ENCODE measurements at regions not wholly inside any gene's neighbourhood (a gene's known extent, or its start where the extent isn't known, plus 50 kb on each side); places are given as distances from the start of the nearest gene placed in this dataset.

DNA sequence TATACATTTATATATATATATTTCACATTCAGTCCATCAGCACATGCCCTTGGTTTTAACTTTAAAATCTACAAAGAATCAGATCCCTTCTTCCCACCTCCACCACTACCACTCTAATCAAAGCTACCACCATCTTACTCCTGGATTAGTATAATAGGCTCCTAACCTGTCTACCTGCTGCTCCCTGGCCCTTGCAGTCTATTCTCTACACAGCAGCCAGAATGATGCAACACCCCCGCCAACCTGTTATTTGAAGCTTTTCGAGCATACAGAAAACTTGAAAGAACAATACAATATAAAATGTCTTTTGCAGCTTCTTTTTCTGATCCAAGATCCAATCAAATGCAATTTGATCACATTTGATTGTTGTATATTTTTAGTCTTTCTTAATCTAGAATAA lies 165.9 kb upstream of the HMGA2 start:
- H3K9me3 ChIP-seq (ENCODE audit: control insufficient read depth in 4 of 4, low read length in 3 of 4), result no peaks in the 10 kb centered on the region
- no peak for TF ChIP-seq RXRA (IDR thresholded peaks at IDR 0.05)
- TF ChIP-seq SP1 (IDR thresholded peaks at IDR 0.05), result no peak
- TF ChIP-seq, protein P1, sequence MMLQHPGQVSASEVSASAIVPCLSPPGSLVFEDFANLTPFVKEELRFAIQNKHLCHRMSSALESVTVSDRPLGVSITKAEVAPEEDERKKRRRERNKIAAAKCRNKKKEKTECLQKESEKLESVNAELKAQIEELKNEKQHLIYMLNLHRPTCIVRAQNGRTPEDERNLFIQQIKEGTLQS (IDR thresholded peaks at IDR 0.05), result no peak
- TF ChIP-seq FOXA2 (IDR thresholded peaks at IDR 0.05), result no peak
- TF ChIP-seq RAD21 (IDR thresholded peaks at IDR 0.05), result no peak
- no peak for TF ChIP-seq YY1 (IDR thresholded peaks at IDR 0.05)
- no peak for TF ChIP-seq NR2F2 (IDR thresholded peaks at IDR 0.05)
- TF ChIP-seq HNF4G (IDR thresholded peaks at IDR 0.05), result no peak
- 84% methylated on average over 2 of the region's 2 CpGs for WGBS

DNA sequence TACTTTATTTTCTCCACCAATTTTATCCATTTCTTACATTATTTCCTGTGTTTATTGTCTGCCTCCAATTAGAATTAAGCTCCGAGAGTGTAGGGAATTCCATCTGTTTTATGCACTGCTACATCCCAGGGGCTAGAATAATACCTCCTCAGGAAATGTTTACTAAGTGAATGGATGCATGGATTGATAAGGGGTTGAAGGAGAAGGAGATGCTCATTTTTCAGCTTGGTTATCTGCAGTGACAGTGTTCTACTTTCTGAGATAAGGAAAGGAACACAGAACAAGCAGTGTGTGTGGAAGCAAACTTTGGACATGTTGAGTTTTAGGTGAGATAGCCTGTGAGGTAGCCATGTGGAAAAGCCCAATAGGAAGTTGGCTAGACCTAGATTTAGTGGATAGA lies 164.6 kb upstream of the HMGA2 start:
- no peak overlapping the region for H3K27ac ChIP-seq (ENCODE audit: low read depth in 1 of 2, low read length in 2 of 2)
- TF ChIP-seq, protein P2, sequence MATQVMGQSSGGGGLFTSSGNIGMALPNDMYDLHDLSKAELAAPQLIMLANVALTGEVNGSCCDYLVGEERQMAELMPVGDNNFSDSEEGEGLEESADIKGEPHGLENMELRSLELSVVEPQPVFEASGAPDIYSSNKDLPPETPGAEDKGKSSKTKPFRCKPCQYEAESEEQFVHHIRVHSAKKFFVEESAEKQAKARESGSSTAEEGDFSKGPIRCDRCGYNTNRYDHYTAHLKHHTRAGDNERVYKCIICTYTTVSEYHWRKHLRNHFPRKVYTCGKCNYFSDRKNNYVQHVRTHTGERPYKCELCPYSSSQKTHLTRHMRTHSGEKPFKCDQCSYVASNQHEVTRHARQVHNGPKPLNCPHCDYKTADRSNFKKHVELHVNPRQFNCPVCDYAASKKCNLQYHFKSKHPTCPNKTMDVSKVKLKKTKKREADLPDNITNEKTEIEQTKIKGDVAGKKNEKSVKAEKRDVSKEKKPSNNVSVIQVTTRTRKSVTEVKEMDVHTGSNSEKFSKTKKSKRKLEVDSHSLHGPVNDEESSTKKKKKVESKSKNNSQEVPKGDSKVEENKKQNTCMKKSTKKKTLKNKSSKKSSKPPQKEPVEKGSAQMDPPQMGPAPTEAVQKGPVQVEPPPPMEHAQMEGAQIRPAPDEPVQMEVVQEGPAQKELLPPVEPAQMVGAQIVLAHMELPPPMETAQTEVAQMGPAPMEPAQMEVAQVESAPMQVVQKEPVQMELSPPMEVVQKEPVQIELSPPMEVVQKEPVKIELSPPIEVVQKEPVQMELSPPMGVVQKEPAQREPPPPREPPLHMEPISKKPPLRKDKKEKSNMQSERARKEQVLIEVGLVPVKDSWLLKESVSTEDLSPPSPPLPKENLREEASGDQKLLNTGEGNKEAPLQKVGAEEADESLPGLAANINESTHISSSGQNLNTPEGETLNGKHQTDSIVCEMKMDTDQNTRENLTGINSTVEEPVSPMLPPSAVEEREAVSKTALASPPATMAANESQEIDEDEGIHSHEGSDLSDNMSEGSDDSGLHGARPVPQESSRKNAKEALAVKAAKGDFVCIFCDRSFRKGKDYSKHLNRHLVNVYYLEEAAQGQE (IDR thresholded peaks at IDR 0.05), result no peak
- TF ChIP-seq FOXA1 (IDR thresholded peaks at IDR 0.05), result no peak
- TF ChIP-seq HNF4A (conservative IDR thresholded peaks at IDR 0.05), result no peak
- TF ChIP-seq GABPA (IDR thresholded peaks at IDR 0.05 in 1 of 2, conservative IDR thresholded peaks at IDR 0.05 in 1 of 2), result no peak
- TF ChIP-seq MAX (IDR thresholded peaks at IDR 0.05), result no peak
- no peak for TF ChIP-seq NR2F2 (IDR thresholded peaks at IDR 0.05)
- TF ChIP-seq, protein P1 (IDR thresholded peaks at IDR 0.05), result no peak
- no peak for TF ChIP-seq YY1 (IDR thresholded peaks at IDR 0.05)
- no peak for TF ChIP-seq RAD21 (IDR thresholded peaks at IDR 0.05)
- TF ChIP-seq, protein P3, sequence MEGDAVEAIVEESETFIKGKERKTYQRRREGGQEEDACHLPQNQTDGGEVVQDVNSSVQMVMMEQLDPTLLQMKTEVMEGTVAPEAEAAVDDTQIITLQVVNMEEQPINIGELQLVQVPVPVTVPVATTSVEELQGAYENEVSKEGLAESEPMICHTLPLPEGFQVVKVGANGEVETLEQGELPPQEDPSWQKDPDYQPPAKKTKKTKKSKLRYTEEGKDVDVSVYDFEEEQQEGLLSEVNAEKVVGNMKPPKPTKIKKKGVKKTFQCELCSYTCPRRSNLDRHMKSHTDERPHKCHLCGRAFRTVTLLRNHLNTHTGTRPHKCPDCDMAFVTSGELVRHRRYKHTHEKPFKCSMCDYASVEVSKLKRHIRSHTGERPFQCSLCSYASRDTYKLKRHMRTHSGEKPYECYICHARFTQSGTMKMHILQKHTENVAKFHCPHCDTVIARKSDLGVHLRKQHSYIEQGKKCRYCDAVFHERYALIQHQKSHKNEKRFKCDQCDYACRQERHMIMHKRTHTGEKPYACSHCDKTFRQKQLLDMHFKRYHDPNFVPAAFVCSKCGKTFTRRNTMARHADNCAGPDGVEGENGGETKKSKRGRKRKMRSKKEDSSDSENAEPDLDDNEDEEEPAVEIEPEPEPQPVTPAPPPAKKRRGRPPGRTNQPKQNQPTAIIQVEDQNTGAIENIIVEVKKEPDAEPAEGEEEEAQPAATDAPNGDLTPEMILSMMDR (IDR thresholded peaks at IDR 0.05; ENCODE audit: low read depth, low read length, missing input control), result no peak
- TF ChIP-seq TAF1 (conservative IDR thresholded peaks at IDR 0.05), result no peak
- no peak for TF ChIP-seq JUND (IDR thresholded peaks at IDR 0.05)
- TF ChIP-seq FOXA2 (IDR thresholded peaks at IDR 0.05), result no peak
- TF ChIP-seq SP1 (IDR thresholded peaks at IDR 0.05), result no peak
- TF ChIP-seq EGR1 (IDR thresholded peaks at IDR 0.05; ENCODE audit: low read depth in 2 of 2), result no peak
- TF ChIP-seq ZBTB33 (IDR thresholded peaks at IDR 0.05), result no peak
- H3K36me3 ChIP-seq (ENCODE audit: control insufficient read depth in 4 of 4, insufficient read depth in 3 of 4, low read depth in 1 of 4, low read length in 3 of 4), result no peaks in the 10 kb centered on the region
- no peaks in the 10 kb centered on the region for H3K4me1 ChIP-seq (ENCODE audit: control insufficient read depth in 4 of 4, insufficient read depth in 4 of 4, low read length in 3 of 4)
- no peak overlapping the region for H3K4me3 ChIP-seq (ENCODE audit: low read depth in 1 of 3, low read length in 3 of 3)
- DNase-seq (ENCODE audit: low spot score), result no peak
- WGBS, result 61% methylated on average over 1 of the region's 1 CpG
- no peak overlapping the region for H3K9ac ChIP-seq (ENCODE audit: low read depth in 1 of 2, low read length in 2 of 2)
- H3K9me3 ChIP-seq (ENCODE audit: control insufficient read depth in 4 of 4, low read length in 3 of 4), result no peaks in the 10 kb centered on the region
- peaks cover 0 to 10% (median 0%) of the 10 kb centered on the region in 4 donors for H3K27me3 ChIP-seq (ENCODE audit: control insufficient read depth in 4 of 4, insufficient read depth in 4 of 4, low read length in 3 of 4)

More for the DNA sequence above, 165.9 kb upstream of the HMGA2 start:
- no peak for DNase-seq (ENCODE audit: low spot score)
- Histone ChIP-seq H3K27me3 (ENCODE audit: control insufficient read depth in 4 of 4, insufficient read depth in 4 of 4, low read length in 3 of 4) (peaks cover 0 to 10% (median 0%) of the 10 kb centered on the region in 4 donors), H3K4me1 (ENCODE audit: control insufficient read depth in 4 of 4, insufficient read depth in 4 of 4, low read length in 3 of 4) (no peaks in the 10 kb centered on the region), H3K9ac (ENCODE audit: low read depth in 1 of 2, low read length in 2 of 2) (no peak overlapping the region), H3K27ac (ENCODE audit: low read depth in 1 of 2, low read length in 2 of 2) (no peak overlapping the region), H3K4me3 (ENCODE audit: low read depth in 1 of 3, low read length in 3 of 3) (no peak overlapping the region), H3K36me3 (ENCODE audit: control insufficient read depth in 4 of 4, insufficient read depth in 3 of 4, low read depth in 1 of 4, low read length in 3 of 4) (no peaks in the 10 kb centered on the region)

All from liver (tissue), 8 donors.